Esophagus squamous epithelium (tissue), 4 donors: ENCODE measurements at regions not wholly inside any gene's neighbourhood (a gene's known extent, or its start where the extent isn't known, plus 50 kb on each side); places are given as distances from the start of the nearest gene placed in this dataset.

Source experiments
- POLR2A ChIP-seq, 4 donors: fragments of 450-650 bp; IDR thresholded peaks; one replicate each; pipeline ENCODE4 v1.6.1; 2017; ENCODE audit warnings: antibody characterized with exemption in 4 of 4, mild to moderate bottlenecking in 4 of 4, moderate library complexity in 3 of 4
- TF ChIP-seq, protein P1 (sequence below), 6 experiments: fragments of 450-650 bp in 4 of 6; fragments of 200-600 bp in 2 of 6; sonication (generic) in 2 of 6; IDR thresholded peaks; one replicate each; pipeline ENCODE4 v1.5.1; 2016 to 2019; ENCODE audit warnings: antibody characterized with exemption in 6 of 6, mild to moderate bottlenecking in 4 of 6, moderate library complexity in 4 of 6

DNA sequence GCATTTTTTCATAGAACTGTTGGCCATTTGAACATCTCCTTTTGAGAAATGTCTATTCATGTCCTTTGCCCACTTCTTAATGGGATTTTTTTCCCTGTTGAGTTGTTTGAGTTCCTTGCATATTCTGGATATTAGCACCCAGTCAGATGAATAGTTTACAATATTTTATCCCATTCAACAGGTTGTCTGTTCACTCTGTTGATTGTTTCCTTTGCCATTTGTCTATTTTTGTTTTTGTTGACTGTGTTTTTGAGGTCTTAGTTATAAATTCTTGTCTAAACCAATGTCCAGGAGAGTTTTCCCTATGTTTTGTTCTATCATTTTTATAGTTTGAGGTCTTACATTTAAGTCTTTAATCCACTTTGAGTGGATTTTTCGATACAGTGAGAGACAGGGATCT is 139.0 kb upstream of the TNPO1 start:
- no peak for TF ChIP-seq POLR2A (IDR thresholded peaks at IDR 0.05)
- TF ChIP-seq, protein P1, sequence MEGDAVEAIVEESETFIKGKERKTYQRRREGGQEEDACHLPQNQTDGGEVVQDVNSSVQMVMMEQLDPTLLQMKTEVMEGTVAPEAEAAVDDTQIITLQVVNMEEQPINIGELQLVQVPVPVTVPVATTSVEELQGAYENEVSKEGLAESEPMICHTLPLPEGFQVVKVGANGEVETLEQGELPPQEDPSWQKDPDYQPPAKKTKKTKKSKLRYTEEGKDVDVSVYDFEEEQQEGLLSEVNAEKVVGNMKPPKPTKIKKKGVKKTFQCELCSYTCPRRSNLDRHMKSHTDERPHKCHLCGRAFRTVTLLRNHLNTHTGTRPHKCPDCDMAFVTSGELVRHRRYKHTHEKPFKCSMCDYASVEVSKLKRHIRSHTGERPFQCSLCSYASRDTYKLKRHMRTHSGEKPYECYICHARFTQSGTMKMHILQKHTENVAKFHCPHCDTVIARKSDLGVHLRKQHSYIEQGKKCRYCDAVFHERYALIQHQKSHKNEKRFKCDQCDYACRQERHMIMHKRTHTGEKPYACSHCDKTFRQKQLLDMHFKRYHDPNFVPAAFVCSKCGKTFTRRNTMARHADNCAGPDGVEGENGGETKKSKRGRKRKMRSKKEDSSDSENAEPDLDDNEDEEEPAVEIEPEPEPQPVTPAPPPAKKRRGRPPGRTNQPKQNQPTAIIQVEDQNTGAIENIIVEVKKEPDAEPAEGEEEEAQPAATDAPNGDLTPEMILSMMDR (IDR thresholded peaks at IDR 0.05), result no peak
